HG03175 (cell line): ENCODE measurements at regions not wholly inside any gene's neighbourhood (a gene's known extent, or its start where the extent isn't known, plus 50 kb on each side); places are given as distances from the start of the nearest gene placed in this dataset.
A peak's percentile ranks its signal among the peaks of the same experiment; 100 is the strongest.

Experiments used
- ATAC-seq: cut with Tn5 transposase; IDR thresholded peaks from one replicate; pipeline ENCODE4 v1.9.1; 2021; ENCODE audit warnings: mild to moderate bottlenecking, moderate library complexity; ENCODE audit not compliant: unreplicated experiment

DNA sequence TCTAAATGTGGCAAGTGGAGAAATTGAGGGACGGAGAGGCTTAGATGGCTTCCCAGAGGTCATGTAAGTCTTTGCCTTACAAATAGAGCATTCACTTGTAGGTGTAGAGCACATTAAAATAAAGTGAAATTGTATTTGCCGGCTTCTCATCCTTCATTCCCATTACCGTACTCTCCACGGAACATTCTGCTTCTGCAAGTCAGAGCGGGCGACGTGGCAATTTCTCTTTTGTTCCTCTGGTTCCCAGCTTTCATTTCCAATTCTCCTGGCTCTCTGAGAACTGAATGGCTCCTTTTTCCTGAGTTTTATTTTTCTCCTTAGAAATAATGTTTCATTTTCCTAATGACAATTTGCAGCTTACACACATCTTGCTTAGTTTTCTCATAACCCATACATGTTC, 51.3 kb upstream of the PFKP start:
- no peak for ATAC-seq

DNA sequence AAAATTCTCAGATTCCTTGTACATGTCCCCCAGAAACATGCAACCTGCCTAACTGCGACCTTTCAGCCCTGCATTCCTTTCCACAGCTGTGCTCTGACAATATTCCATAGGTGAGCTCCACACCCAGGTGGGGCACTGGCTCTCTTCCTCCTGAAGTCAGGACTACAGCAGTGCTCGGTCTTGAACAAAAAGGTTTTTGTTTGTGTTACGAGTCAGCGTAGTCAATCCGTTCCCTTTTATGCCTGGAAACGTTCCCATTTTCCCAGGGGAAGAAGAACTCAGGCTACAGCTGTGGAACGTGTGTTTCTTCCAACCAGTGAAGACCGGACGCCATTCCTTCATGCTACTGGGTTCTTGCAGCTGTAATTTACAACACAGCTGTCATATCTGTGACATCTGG, 52.4 kb upstream of the PFKP start:
- no peak for ATAC-seq

DNA sequence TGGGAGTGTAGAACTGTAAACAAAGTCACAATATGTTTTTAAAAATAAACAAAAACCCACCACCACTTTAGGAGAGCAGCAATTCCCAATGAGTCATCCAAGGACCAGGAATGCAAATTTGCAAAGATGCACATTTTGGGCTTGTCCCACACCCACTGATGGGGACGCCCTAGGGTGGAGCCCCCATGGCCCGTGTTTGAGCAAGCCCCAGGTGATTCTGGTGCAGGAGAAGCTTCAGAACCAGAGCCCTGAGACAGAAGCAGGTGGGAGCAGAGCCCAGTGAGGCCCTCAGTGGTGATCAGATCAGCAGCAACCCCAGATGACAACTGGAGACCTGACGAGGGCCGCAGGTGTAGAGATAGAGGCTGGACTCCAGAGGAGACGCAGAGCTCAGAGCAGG, 55.1 kb upstream of the PFKP start:
- no peak for ATAC-seq

- ATAC-seq: no peak
Measured at GRCh38 chr10:3010816-3011460, 56.4 kb upstream of the PFKP start.

DNA sequence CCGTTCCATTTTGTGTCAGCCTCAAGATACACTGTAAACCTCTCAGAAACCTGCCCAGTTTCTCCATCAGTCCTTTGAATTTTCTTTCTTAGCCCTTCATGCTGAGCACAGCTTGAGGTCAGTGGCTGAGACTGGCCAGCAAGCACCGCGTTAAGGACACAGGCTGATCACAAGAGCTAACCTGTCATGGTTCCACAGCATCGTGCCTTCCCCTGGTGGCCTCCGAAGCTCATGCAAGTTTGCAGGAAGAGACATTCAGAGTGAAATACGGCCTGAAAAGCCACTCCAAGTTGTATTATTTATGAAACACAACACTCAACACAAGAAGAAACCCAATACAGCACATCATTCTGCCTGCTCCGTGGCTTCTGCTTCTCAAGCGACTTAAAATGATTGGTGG, 57.0 kb upstream of the PFKP start:
- no peak for ATAC-seq

GRCh38 chr10:3009341-3009740, 58.0 kb upstream of the PFKP start:
- ATAC-seq: no peak

- no peak for ATAC-seq
Measured at GRCh38 chr10:3008518-3009195, 58.7 kb upstream of the PFKP start.

DNA sequence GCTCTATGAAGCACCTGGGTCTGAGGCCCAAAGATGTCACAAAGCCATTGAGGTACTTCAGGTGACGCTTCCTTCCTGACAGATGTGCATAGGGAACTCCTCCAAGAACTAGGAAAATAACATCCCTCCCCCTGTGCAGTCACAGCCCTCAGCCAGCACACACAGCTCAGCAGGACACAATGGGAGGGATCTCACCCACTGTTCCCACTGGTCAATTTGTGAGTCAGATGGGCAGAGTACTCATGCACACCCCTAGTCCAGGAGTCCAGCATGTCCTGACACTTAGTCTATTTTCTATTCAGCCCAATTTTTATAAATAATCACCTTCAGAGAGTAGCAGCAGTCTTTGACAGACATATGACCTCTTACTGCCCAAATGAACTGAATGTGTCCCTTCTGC, 60.7 kb upstream of the PFKP start:
- ATAC-seq: no peak

GRCh38 chr10:3006093-3006492, 61.3 kb upstream of the PFKP start:
- ATAC-seq: no peak

GRCh38 chr10:3002304-3002703, 65.0 kb upstream of the PFKP start:
- ATAC-seq: peak; percentile 57

- no peak for ATAC-seq
Measured at GRCh38 chr10:3000048-3000447, 67.3 kb upstream of the PFKP start.

DNA sequence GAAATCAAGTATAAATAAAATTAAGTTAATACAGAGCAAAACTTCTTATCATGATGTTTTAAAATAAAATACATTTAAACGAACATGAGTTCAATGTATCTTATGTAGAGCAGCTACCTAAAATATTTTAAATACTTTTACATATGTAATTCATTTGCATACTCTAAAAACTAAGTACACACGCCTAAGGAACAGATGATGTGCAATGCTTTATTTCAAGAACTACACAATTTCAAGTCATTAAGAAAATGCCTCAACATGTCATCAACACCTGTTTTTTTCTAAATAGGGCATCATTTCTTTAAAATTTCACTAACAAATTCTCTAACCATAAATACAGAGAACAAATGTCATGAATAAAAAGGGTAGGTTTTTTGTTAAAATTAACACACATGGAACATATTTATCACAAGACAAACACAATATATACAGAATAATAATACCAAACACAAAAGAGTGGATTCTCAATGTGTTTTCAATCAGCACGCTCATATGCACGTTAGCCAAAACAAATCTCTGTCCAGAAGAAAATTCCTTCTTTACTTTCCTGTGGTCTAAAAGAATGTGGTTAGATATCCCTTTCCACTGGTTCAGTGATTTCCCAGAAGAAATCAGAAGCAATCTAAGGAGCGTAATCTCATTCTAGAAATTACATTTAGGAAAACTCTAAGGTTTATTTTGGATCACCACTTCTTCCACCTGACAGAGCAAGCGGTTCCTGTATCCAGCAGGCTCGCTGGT, 73.0 kb upstream of the PFKP start:
- ATAC-seq: no peak

GRCh38 chr10:2993636-2994035, 73.7 kb upstream of the PFKP start:
- ATAC-seq: no peak

DNA sequence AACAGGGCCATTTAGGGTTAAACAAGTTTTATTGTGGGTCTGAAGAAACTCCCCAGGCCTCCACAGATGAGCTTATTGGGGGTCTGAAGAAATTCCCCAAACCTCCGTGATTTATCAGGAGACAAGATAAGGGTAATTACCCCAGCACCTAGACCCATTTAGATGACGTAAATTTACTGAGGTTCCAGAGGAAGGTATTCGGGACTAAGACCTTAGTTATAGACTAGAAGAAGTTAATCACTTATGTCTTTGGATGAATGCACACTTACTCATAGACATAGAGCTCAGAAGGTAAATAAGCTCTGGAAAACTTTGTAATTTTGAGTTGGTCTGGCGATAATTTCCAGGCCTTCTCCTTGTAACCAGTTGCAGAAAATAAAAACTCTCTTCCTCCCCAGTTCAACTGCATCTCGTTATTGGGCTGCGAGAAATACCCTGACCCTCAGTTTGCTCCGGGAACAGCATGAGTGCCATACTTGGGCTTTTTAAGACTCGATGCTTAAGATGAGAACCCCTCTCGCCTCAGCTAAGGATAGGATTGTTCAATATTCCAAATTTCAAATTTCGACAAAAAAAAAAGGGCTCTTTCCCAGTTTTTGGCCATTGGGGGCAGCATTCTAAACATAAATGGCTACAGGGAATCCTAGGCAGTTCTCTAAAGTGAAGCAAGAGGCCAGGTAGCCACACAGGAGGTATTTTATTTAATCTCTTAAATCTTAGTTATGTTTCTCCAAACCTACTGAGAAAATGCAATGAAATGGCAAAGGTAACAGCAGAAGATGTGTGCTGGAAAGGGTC, 74.7 kb upstream of the PFKP start:
- ATAC-seq: no peak

GRCh38 chr10:2990764-2991163, 76.6 kb upstream of the PFKP start:
- no peak for ATAC-seq

DNA sequence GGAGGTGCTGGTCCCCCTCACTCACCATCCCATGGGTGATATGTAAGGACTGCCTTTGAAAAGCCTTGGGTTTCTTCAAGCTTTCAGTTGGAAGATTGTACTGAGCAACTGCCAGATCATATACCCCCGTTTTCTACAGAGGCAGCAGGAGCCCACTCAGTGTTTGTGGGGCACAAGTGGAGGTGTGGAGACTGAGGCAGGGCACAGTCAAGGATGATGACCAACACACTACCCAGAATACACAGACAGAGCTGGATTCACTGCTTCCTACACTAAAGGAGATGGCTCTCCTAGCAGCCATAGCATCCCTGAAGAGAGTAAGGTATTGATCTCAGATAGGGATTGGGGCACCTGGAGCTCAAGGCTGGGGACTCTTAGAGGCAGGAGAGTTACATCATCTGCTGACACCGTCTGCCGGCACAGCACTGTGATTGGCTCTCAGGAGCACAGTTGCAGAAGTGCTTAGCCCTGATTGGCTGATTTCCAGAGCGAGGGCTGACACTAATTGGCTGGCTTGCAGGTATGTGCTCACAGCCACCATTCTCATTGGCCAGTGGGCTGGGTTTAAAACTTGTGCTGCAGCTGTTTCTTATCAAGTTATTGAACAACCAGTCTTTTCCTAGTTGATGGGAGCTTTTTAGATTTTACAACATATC, 77.9 kb upstream of the PFKP start:
- no peak for ATAC-seq

- ATAC-seq: no peak
Measured at GRCh38 chr10:2987185-2987768, 80.1 kb upstream of the PFKP start.

DNA sequence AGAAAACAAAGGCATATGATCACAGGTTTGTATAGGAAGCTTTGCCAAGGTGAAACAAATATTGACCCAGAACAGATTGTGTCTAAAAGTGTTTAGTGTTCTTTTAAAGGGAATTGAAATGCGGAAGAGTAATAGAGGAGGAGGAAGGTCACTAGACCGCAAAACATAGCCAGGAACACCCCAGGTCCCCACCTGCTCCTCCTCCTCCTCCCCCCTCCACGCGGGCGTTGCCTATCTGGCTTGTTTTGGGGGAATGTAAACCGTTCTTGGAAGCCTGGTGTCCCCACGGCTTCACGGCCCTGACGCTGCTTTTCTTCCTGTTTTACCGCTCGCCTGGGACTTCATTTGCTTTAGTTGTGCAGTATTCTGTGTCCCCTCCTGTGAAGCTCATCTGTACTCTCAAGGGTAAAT, 81.0 kb upstream of the PFKP start:
- ATAC-seq: no peak

GRCh38 chr10:2985729-2986232, 81.6 kb upstream of the PFKP start:
- ATAC-seq: no peak

DNA sequence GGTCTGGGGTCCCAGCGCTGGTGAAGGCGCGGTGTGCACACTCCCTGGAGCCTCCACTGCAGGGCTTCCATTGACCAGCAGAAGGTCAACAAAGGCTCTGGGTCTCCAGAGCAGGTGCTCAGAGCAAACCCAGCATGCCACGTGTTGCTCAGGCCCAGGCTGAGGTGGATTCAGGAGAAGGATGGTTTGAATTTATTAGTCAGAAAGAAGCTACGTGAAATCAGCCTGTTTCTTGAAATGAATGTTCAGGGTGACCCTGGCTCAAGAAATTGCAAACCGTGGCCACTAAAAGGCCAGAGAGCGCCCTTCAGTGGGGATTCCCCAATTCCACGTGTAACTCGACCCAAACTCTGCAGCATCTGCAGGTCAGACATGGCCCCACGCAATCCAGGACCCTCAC, 82.7 kb upstream of the PFKP start:
- no peak for ATAC-seq
